NB4 (cell line): ENCODE measurements at regions not wholly inside any gene's neighbourhood (a gene's known extent, or its start where the extent isn't known, plus 50 kb on each side); places are given as distances from the start of the nearest gene placed in this dataset.

ENCODE experiments used
- CTCF ChIP-seq: IDR thresholded peaks from one replicate; pipeline ENCODE4 v1.5.1; 2012; ENCODE audit warnings: low read depth, low read length
- MAX ChIP-seq: IDR thresholded peaks from 2 replicates; pipeline ENCODE4 v1.6.1; 2011; ENCODE audit warnings: low read depth, low read length
- POLR2A ChIP-seq: IDR thresholded peaks from 2 replicates; pipeline ENCODE4 v1.6.1; 2011; ENCODE audit warnings: mild to moderate bottlenecking; ENCODE audit not compliant: insufficient read length; ENCODE audit errors: extremely low read depth

GRCh38 chr15:38651328-38652038, 86.9 kb upstream of the RASGRP1 start:
- no peak for TF ChIP-seq CTCF
- no peak for TF ChIP-seq POLR2A
- TF ChIP-seq MAX = no peak
